ENCODE measurements at regions not wholly inside any gene's neighbourhood (a gene's known extent, or its start where the extent isn't known, plus 50 kb on each side); places are given as distances from the start of the nearest gene placed in this dataset.

GRCh38 chr2:16251511-16252225 lies 311.3 kb downstream of the MYCN start:
- no peak overlapping the region for H3K4me3 Mint-ChIP-seq
- peaks cover 50% of the 10 kb centered on the region for H3K4me1 Mint-ChIP-seq (ENCODE audit: unreplicated experiment)
- peaks cover 12% of the 10 kb centered on the region for H3K27me3 Mint-ChIP-seq
- no peak for DNase-seq (ENCODE audit: extremely low spot score, unreplicated experiment)
- H3K36me3 Mint-ChIP-seq, result no peaks in the 10 kb centered on the region
- no peak for TF ChIP-seq CTCF (conservative IDR thresholded peaks at IDR 0.05)
- H3K27ac Mint-ChIP-seq, result peak overlapping the region; percentile 48
- H3K9me3 Mint-ChIP-seq, result peaks cover 12% of the 10 kb centered on the region

- Mint-ChIP-seq H3K4me3 (no peak overlapping the region), H3K27ac (no peak overlapping the region)
Observed at GRCh38 chr2:16250886-16251285, 310.5 kb downstream of the MYCN start.

GRCh38 chr2:16250466-16250865 lies 310.1 kb downstream of the MYCN start:
- DNase-seq (ENCODE audit: extremely low spot score, unreplicated experiment), result no peak
- H3K4me3 Mint-ChIP-seq, result no peak overlapping the region
- peaks cover 50% of the 10 kb centered on the region for H3K4me1 Mint-ChIP-seq (ENCODE audit: unreplicated experiment)
- H3K27ac Mint-ChIP-seq, result no peak overlapping the region
- H3K36me3 Mint-ChIP-seq, result no peaks in the 10 kb centered on the region
- TF ChIP-seq CTCF (conservative IDR thresholded peaks at IDR 0.05), result no peak
- H3K9me3 Mint-ChIP-seq, result peaks cover 7% of the 10 kb centered on the region
- H3K27me3 Mint-ChIP-seq, result peaks cover 9% of the 10 kb centered on the region

More at GRCh38 chr2:16250886-16251285, 310.5 kb downstream of the MYCN start:
- DNase-seq (ENCODE audit: extremely low spot score, unreplicated experiment), result no peak
- no peak for TF ChIP-seq CTCF (conservative IDR thresholded peaks at IDR 0.05)
- Mint-ChIP-seq H3K36me3 (no peaks in the 10 kb centered on the region), H3K27me3 (peaks cover 9% of the 10 kb centered on the region), H3K9me3 (peaks cover 7% of the 10 kb centered on the region), H3K4me1 (ENCODE audit: unreplicated experiment) (peaks cover 50% of the 10 kb centered on the region)

- DNase-seq (ENCODE audit: extremely low spot score, unreplicated experiment), result no peak
Observed at GRCh38 chr2:16250056-16250425, 309.7 kb downstream of the MYCN start.

GRCh38 chr2:16249246-16250055 lies 309.1 kb downstream of the MYCN start:
- H3K27me3 Mint-ChIP-seq, result peaks cover 9% of the 10 kb centered on the region
- no peaks in the 10 kb centered on the region for H3K36me3 Mint-ChIP-seq
- H3K4me1 Mint-ChIP-seq (ENCODE audit: unreplicated experiment), result peaks cover 50% of the 10 kb centered on the region
- no peak for TF ChIP-seq CTCF (conservative IDR thresholded peaks at IDR 0.05)
- no peak for DNase-seq (ENCODE audit: extremely low spot score, unreplicated experiment)
- H3K4me3 Mint-ChIP-seq, result peak overlapping the region; percentile 13
- peak overlapping the region; percentile 74 for H3K27ac Mint-ChIP-seq
- H3K9me3 Mint-ChIP-seq, result peaks cover 4% of the 10 kb centered on the region

More at GRCh38 chr2:16250056-16250425, 309.7 kb downstream of the MYCN start:
- Mint-ChIP-seq H3K36me3 (no peaks in the 10 kb centered on the region), H3K4me3 (no peak overlapping the region), H3K27ac (no peak overlapping the region), H3K27me3 (peaks cover 9% of the 10 kb centered on the region), H3K9me3 (peaks cover 7% of the 10 kb centered on the region), H3K4me1 (ENCODE audit: unreplicated experiment) (peaks cover 50% of the 10 kb centered on the region)
- TF ChIP-seq CTCF (conservative IDR thresholded peaks at IDR 0.05), result no peak

Measured in type B pancreatic cell (in vitro differentiated cells).